ENCODE measurements at regions not wholly inside any gene's neighbourhood (a gene's known extent, or its start where the extent isn't known, plus 50 kb on each side); places are given as distances from the start of the nearest gene placed in this dataset.

GRCh38 chr9:744046-744712, 97.3 kb upstream of the DMRT1 start:
- H3K27ac ChIP-seq = peak overlapping the region in 11 of 12 donors; percentile 20 to 81 (median 73)
- DNase-seq (no peak), ATAC-seq (no peak)
- H3K4me1 ChIP-seq = peaks cover 0 to 52% (median 27%) of the 10 kb centered on the region in 12 donors
- no peak overlapping the region for H3K4me3 ChIP-seq
- no peaks in the 10 kb centered on the region for H3K27me3 ChIP-seq
- WGBS, 4 donors = 77 to 86% (median 85%) methylated on average over 9 of the region's 9 CpGs
- intact Hi-C loops (cut with DNase I) = loop anchor here in 2 of 10 donors (5.0 kb wide), 2 partner anchors 37 to 92 kb away; no protein-coding TSS in a partner anchor
- TF ChIP-seq POLR2A (IDR thresholded peaks at IDR 0.05) = no peak
- no peaks in the 10 kb centered on the region for H3K9me3 ChIP-seq
- peaks cover 0 to 99% (median 43%) of the 10 kb centered on the region in 9 donors for H3K36me3 ChIP-seq

DNA sequence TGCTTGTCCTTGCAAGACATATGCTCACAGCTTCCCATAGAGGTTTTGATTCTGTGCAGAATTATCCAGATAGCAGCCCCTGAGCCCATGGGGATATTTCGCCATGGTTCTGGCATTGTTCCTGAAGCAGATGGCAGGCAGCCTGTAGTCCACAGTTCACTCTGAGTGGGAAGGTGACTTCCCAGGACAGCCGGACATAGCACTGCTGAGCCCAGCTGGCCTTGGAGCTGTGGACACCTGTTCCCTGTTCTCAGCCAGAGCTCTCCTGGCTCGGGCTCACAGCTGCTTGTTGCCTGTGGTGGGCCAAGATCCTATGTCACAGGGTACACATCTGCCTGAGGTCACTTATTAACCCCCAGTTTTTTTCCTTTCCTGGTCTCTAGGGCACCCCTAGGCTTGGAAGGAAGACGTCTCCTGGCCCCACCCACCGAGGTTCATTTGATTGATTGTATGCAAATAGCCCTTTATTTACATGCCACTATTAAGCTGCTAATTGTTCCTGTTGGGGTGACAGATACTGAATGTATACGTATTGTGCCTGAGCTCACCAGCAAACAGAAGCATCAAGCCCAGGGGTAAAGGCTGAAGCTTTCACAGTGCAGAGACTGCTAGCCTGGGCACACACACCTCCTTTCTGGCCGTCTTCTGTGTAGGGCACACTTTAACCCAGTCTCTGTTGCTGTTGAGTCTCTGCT, 96.6 kb upstream of the DMRT1 start:
- Histone ChIP-seq H3K27ac (peak overlapping the region; percentile 20 to 81 (median 72)), H3K4me1 (peaks cover 0 to 50% (median 25%) of the 10 kb centered on the region in 12 donors), H3K36me3 (peaks cover 0 to 93% (median 40%) of the 10 kb centered on the region in 9 donors), H3K27me3 (no peaks in the 10 kb centered on the region), H3K4me3 (no peak overlapping the region), H3K9me3 (no peaks in the 10 kb centered on the region)
- 34 to 41% (median 38%) methylated on average over 7 of the region's 7 CpGs for WGBS, 4 donors
- ATAC-seq (peak; percentile 94 to 97 (median 96)), DNase-seq (peak; percentile 83 to 91 (median 86))
- intact Hi-C loops (cut with DNase I) = loop anchor here in 2 of 10 donors (5.0 kb wide), 2 partner anchors 38 to 93 kb away; no protein-coding TSS in a partner anchor
- TF ChIP-seq CTCF (IDR thresholded peaks at IDR 0.05) = no peak
- no peak for TF ChIP-seq POLR2A (IDR thresholded peaks at IDR 0.05)

DNA sequence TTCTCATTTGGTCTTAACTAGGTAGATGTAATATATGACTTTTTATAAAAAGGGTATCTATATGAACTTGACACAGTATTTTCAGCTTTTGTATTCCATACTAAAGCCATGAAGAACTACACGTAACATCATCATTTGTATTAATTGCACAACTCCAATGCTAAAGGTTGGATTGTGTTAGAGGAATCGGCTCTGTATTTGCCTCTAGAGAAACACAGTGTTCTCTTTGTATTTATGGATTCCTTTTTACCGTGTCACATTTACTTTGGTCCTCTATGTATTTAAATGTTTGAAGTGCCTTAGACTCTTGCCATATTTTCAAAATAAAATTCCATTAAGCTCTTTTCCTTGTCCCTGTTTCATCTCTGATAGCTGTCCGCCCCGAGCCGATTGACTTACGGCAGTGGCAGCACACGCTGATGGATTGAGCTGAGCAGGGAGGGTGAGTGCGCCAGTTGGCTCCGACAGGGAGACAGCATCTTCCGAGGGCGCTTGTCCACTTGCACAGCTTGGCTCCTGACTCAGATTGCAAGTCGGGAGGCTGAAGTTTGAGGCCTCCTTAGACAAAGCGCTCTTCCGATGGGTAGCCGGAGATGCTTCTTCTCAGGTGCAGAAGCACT, 95.6 kb upstream of the DMRT1 start:
- Histone ChIP-seq H3K4me3 (no peak overlapping the region), H3K27me3 (no peaks in the 10 kb centered on the region), H3K9me3 (no peaks in the 10 kb centered on the region), H3K4me1 (peaks cover 0 to 60% (median 33%) of the 10 kb centered on the region in 12 donors), H3K27ac (peak overlapping the region in 9 of 12 donors; percentile 60 to 81 (median 73)), H3K36me3 (peaks cover 0 to 84% (median 33%) of the 10 kb centered on the region in 9 donors)
- TF ChIP-seq CTCF (IDR thresholded peaks at IDR 0.05) = no peak
- TF ChIP-seq POLR2A (IDR thresholded peaks at IDR 0.05) = no peak
- WGBS, 4 donors = 86 to 95% (median 92%) methylated on average over 16 of the region's 16 CpGs
- intact Hi-C loops (cut with DNase I) = no loop called here
- DNase-seq = no peak
- no peak for ATAC-seq

DNA sequence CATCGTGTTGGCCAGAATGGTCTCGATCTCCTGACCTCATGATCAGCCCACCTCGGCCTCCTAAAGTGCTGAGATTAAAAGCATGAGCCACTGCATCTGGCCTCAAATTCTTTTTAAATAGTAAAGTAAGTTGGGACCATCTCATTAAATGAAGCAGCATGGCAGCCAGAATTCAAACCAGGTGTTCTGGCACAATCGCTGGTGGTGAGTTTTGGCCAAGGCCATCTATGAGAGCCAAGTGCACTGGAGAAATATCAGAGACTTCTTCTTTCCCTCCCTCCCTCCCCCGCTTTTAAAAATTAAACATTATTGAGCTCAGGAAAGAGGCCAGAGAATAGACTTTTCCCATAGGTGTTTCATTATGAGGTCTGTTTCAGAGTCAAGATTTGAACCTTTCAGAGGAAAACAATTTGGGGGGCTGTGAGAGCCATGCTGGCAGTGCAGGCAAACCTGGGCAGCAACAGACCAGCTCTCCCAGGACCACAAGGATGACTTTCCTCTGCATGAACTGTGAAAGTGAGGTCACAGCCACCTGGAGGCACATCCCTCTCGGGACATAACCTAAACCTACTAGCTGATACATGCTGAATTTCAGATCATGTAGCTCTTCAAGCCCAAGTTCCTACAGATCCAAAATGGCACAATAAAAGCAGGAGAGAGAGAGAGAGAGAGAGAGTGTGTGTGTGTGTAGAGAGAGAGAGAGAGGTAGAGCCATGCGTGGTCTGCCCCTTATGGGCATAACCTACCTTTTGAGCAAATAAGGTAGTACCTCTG, 94.6 kb upstream of the DMRT1 start:
- Histone ChIP-seq H3K27ac (peak overlapping the region in 2 of 12 donors; percentile 79 to 81), H3K36me3 (peaks cover 0 to 74% (median 24%) of the 10 kb centered on the region in 9 donors), H3K9me3 (no peaks in the 10 kb centered on the region), H3K4me3 (no peak overlapping the region), H3K4me1 (peaks cover 0 to 68% (median 43%) of the 10 kb centered on the region in 12 donors), H3K27me3 (no peaks in the 10 kb centered on the region)
- DNase-seq (no peak), ATAC-seq (no peak)
- no peak for TF ChIP-seq POLR2A (IDR thresholded peaks at IDR 0.05)
- TF ChIP-seq CTCF (IDR thresholded peaks at IDR 0.05) = no peak
- intact Hi-C loops (cut with DNase I) = no loop called here
- 94 to 97% (median 96%) methylated on average over 7 of the region's 7 CpGs for WGBS, 4 donors

Measured in heart left ventricle (tissue), 16 donors.